LNCaP clone FGC (cell line): ENCODE measurements at regions not wholly inside any gene's neighbourhood (a gene's known extent, or its start where the extent isn't known, plus 50 kb on each side); places are given as distances from the start of the nearest gene placed in this dataset.

Experiments used
- DNase-seq: peaks from one replicate; pipeline ENCODE4 v3.0.0-alpha.2; 2011; ENCODE audit warnings: low read depth
- H3K4me3 ChIP-seq: 2 replicates; pipeline ENCODE4 v1.5.1; 2011; ENCODE audit warnings: mild to moderate bottlenecking, low read depth, low read length, control low read depth
- TF ChIP-seq, protein P1 (sequence below): IDR thresholded peaks from 2 replicates; pipeline ENCODE4 v1.5.1; 2012; ENCODE audit warnings: mild to moderate bottlenecking; ENCODE audit not compliant: control insufficient read depth, insufficient read depth; ENCODE audit errors: extremely low read depth

DNA sequence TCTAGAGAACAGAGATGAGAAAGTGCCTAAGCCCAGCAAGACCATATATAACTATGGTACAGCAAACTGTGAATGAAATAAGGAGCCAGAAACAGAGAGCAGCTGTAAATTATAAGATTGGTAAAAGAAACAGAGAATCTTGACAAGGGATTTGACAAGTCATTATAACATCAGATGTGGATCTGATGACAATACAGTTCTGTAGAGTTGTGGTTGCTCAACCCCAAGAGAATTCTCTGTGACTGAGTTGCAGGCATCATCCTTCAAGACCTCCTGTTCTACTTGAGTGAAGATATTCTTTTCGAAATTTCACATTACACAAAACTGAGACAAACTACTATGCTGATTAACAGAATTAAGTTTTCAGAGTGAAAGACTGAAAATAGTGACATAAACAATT is 343.1 kb upstream of the SLC39A10 start:
- no peak for DNase-seq
- H3K4me3 ChIP-seq = no peak overlapping the region
- TF ChIP-seq, protein P1, sequence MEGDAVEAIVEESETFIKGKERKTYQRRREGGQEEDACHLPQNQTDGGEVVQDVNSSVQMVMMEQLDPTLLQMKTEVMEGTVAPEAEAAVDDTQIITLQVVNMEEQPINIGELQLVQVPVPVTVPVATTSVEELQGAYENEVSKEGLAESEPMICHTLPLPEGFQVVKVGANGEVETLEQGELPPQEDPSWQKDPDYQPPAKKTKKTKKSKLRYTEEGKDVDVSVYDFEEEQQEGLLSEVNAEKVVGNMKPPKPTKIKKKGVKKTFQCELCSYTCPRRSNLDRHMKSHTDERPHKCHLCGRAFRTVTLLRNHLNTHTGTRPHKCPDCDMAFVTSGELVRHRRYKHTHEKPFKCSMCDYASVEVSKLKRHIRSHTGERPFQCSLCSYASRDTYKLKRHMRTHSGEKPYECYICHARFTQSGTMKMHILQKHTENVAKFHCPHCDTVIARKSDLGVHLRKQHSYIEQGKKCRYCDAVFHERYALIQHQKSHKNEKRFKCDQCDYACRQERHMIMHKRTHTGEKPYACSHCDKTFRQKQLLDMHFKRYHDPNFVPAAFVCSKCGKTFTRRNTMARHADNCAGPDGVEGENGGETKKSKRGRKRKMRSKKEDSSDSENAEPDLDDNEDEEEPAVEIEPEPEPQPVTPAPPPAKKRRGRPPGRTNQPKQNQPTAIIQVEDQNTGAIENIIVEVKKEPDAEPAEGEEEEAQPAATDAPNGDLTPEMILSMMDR = no peak

DNA sequence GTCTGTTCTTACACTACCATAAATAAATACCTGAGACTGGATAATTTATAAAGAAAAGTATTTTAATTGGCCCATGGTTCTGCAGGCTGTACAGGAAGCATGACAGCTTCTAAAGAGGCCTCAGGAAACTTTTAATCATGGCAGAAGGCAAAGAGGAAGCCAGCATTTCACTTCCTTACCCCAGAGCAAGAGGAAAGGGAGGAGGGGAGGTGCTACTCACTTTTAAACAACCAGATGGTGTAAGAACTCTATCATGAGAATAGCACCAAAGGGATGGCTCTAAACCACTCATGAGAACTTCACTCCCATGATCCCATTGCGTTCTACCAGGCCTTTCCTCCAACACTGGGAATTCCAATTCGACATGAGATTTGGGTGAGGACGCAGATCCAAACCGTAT is 344.4 kb upstream of the SLC39A10 start:
- H3K4me3 ChIP-seq = no peak overlapping the region
- TF ChIP-seq, protein P1 = no peak
- no peak for DNase-seq

- DNase-seq = peak; percentile 59
- TF ChIP-seq, protein P1 = no peak
- no peak overlapping the region for H3K4me3 ChIP-seq
These were observed 348.9 kb upstream of the SLC39A10 start for GRCh38 chr2:195308163-195308562.

GRCh38 chr2:195307751-195308150 is 349.3 kb upstream of the SLC39A10 start:
- TF ChIP-seq, protein P1 = no peak
- no peak overlapping the region for H3K4me3 ChIP-seq
- no peak for DNase-seq

- no peak overlapping the region for H3K4me3 ChIP-seq
- DNase-seq = no peak
- TF ChIP-seq, protein P1 = peak; percentile 42
These were observed 352.7 kb upstream of the SLC39A10 start for GRCh38 chr2:195304310-195304709.

DNA sequence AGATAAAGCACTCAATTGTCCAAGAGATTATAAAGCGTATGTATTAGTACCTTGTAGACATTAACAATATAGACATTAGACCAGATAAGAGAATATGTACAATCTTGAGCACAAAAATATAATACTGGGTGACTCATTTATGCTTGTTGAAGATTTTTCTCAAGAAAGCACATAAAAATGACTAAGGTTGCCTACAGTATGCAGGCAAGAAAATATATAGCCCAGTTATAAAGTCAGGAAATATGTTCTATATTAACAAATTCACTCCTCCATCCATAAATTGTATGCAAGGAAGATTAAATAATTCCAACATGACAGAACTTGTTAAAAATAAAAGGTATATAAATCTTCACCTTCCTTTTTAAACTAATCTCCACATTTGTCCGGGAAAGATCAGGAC is 356.4 kb upstream of the SLC39A10 start:
- H3K4me3 ChIP-seq = no peak overlapping the region
- no peak for DNase-seq
- TF ChIP-seq, protein P1 = no peak

DNA sequence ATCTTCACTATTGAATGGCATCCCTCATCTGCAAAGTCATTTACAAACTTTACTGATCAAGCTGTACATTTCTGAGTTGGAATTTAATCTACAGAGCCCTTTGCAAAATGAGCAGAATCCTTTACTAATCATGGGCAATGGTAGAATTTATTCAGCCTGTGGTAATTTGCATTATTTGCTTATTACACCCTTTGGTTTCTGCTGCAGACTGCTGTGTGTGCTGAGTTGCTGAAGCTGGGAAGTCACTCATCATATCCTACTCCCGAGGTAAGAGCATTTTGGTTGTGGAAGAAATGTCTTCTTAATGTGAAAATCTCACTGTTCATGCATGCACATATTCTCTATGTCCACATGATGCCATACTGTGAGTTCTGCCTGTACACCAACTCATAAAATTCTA is 357.4 kb upstream of the SLC39A10 start:
- TF ChIP-seq, protein P1 = no peak
- no peak overlapping the region for H3K4me3 ChIP-seq

More for the DNA sequence above, 357.4 kb upstream of the SLC39A10 start:
- no peak for DNase-seq
